ENCODE measurements at regions not wholly inside any gene's neighbourhood (a gene's known extent, or its start where the extent isn't known, plus 50 kb on each side); places are given as distances from the start of the nearest gene placed in this dataset.
A peak's percentile ranks its signal among the peaks of the same experiment; 100 is the strongest.

DNA sequence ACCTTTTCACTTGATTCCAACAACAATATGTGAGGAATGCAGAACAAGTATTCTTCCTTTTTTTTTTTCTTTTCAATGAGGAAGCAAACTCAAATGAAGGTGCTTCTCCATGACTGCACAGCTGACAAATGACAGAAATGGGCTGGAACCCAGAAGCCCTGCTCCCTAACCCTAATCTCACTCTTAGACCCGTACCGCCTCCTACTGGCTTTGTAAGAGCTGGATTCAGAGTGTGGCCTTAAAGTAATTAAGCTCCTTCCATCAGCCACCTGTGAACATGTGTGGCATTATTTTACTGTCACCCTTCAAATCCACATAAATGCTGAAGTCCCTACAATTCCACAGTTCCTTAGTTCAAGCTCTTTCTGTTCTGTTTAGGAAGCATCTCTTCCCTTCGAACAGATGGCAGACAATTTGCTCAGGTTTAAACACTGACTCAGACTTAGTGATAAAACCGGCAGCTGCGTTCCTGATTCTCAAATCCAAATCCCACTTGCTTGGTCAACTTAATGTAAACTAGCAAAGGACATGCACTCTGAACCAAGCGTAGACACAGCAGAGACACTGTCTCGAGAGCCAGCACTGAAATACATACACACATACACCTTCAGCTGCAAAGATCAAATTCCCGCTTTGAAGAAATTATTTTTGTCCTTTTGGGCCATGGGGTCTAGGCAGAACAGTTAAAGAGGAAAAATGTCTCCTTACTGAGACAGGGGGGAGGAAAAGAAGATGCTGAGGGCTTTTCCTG is 316.7 kb upstream of the TLE4 start:
- no peak for DNase-seq

- no peak for DNase-seq
These were observed 316.0 kb upstream of the TLE4 start for GRCh38 chr9:79255651-79256260.

DNA sequence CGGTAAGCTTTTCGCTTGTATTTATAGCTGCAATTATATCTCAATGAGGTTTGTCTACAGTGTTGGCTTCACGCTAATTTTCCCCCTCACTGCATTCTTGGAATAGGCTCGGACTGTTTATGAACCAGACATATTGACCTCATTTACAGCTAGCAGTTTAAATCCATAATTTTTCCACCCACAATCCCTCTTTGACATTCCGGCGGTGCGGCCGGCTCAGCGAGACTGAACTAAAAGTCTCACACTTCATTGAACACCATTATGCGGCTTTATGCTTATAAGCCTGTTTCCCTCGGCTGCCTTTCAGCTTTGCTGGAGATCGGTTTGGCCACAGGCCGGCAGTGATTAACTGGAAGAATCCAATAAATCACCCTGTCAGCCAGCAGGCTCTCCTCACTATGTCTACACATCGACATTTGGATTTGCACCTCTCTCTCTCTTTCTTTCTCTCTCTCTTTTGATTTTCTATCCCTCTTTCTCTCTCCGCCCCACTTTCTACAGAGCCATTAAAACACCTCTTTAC is 315.0 kb upstream of the TLE4 start:
- DNase-seq: peak in 5 of 56 donors; percentile 3 to 20 (median 8)

GRCh38 chr9:79257228-79257781 is 314.5 kb upstream of the TLE4 start:
- DNase-seq: peak in 7 of 56 donors; percentile 7 to 19 (median 13)

- no peak for DNase-seq
These were observed 313.9 kb upstream of the TLE4 start for GRCh38 chr9:79257790-79258351.

DNA sequence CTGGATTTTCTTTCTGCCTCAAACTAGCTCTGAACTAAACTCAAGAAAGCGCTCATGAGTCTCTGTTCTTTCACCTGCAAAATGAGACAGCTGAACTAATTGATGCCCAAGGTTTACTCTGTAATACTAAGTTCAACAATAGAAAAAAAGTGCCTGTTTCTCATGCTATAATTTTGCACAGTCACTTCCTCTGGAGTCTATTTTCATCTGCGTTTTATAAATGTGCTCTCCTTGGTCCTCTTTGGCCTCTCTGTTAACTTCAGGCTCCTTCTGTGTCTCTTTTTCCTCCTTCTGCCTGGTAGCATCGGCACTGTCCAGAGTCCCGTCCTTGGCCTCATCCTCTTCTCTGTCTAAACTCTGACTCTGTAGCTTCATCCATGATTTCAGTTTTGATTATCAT is 311.9 kb upstream of the TLE4 start:
- no peak for DNase-seq

DNA sequence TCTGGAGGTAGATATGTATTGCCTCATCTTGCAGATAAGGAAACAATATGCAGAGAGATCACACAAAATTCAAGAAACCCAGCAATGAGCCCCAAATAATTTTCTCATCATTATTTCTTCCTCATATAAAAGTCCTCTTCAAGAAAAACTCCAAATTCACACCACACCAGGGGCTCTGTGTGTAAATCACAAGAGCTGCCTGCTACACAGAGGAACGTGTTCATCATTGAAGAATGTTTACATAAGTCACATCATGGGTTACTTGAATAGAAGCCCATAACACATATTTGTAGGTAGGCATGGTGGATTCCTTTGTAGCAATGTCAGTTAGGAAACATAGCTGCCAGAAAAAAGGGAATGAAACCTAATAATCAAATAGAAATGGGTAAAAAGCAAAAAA is 308.1 kb upstream of the TLE4 start:
- no peak for DNase-seq

DNA sequence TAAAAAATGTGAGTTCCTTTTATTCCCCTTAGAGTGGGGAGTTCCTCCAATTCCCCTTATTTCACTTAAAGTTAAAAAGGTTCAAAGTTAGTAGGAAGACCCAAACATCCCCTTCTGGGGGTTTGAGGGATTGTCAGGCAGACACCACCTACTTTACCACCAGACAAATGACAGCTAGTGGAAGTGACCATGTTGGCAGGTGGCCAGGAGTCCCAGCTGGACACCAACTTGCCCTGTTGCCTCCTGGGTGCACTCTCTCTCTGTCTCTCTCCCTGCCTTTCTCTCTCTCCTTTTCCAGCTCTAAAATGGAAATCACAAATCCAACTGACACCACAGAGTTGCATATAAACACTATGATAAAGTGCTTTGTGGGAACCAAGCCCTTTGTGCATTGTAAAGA is 307.7 kb upstream of the TLE4 start:
- no peak for DNase-seq

- DNase-seq: no peak
These were observed 307.0 kb upstream of the TLE4 start for GRCh38 chr9:79264511-79265355.

GRCh38 chr9:79266986-79267385 is 304.8 kb upstream of the TLE4 start:
- no peak for DNase-seq

DNA sequence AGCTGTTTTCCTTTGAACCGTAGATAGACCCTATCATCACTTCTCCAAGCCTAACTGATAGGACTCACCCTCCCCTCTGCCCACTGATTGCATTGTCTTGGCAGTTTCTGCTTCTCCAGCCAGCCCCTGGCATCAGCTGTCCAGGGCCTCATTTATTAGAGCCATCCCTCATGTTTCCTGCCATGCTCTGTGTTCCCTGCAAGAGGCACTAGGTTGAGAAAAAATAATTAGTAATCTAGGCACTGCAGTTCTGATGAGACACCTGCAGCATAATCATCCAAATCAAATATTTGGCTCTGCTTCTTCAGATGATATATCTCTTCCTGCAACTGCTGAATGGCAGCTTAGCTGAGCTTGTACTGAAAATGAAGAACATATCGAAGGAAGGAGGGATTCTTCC is 303.0 kb upstream of the TLE4 start:
- no peak for DNase-seq

DNA sequence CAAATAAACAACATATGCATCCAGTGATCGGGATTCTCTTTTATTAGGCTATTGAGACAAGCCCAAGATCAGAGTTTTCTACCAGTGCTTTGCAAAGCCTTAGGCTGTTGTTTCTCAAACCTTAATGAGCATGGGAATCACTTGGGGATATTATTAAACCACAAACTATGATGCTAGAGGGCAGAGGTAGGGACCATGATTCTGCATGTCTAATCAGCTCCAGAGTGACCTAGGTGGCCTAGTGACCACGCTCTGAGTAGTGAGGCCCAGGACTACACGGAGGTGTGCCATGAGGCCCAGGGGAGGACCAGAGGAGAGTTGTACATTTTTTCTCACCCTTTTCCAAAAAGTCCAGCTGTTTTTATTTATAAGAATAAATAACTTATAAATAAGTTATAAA is 298.5 kb upstream of the TLE4 start:
- no peak for DNase-seq

- no peak for DNase-seq
These were observed 292.4 kb upstream of the TLE4 start for GRCh38 chr9:79279356-79279755.

DNA sequence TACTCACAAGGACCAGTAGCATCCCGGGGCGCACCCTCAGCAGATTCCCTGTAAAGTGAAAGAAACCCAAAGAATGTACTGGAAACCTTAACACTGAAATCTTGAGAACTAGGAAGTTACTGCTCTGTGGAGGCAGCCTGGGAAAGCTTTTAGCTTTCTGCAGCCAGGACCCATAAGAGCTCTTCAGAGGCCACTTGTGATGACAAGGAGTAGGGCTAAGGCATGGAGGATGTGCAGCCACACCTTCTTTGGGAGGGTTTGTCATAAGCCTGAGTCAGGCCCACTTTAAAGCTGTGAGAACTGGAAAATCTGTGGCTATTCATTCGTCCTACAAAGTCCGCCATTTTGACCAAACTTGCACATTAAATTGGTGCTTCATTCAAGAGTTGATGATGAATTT is 291.1 kb upstream of the TLE4 start:
- no peak for DNase-seq

DNA sequence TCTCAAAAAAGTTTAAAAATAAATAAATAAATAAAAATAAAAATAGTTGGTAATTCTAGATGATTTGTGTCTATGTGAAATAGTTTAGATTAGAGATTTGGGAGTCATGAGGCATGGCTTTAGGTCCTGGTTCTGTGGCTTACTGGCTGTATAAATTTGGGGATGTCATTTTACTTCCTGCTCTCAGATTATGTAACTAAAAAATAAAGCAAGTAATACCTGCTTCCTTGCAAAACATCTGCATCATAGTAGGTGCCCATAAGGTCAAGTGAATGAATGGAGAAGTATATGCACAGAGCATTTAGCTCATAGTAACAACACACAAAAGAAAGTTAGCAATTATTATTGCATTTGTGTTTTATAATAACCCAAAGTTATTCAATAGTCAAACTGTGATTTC is 287.7 kb upstream of the TLE4 start:
- DNase-seq: no peak

GRCh38 chr9:79286992-79287707 is 284.6 kb upstream of the TLE4 start:
- DNase-seq: no peak

GRCh38 chr9:79287708-79288290 is 284.0 kb upstream of the TLE4 start:
- DNase-seq: no peak

- no peak for DNase-seq
These were observed 281.9 kb upstream of the TLE4 start for GRCh38 chr9:79289856-79290255.

DNA sequence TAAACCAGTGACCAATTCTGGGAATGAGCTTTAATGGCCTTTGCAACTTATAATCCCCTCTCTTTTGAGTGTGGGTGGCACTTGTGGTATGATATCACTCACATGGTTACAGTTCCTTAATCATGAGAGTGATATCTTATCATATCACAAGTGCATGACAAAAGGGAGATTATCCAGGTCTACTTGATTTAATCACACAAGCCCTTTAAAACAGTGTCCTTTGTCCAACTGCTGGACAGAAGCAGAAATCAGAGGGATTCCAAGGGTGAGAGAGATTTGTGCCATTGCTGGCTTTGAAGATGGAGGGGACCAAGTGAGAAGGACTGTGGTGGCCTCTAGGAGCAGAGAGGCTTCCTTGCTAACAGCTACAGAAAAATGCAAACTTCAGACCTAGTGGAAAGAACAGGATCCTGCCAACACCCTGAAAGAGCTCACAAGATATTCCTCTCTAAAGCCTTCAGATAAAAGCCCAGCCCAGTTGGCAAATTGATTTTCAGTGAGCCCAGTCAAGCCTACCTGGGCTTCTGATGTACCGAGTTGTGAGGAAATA is 279.0 kb upstream of the TLE4 start:
- DNase-seq: no peak

DNA sequence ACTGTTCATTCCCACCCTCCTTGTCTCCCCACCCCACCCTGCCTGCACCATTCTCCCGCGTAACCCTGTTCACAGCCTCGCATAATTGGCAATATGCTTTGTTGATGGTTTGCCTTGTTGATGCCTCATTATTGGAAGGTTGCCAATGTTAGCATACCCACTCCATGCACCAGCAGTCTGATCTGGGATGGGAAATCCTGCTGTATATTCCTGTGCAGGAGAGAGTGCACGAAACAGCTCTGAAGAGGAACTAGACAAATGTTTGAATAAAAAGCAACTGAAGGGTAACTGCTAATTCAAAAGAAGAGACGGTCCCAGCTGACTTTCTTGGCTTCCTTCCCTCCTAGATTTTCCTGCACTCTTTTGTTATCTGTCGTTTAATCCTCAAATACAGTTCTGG is 271.7 kb upstream of the TLE4 start:
- no peak for DNase-seq
